ENCODE measurements at regions not wholly inside any gene's neighbourhood (a gene's known extent, or its start where the extent isn't known, plus 50 kb on each side); places are given as distances from the start of the nearest gene placed in this dataset.

DNA sequence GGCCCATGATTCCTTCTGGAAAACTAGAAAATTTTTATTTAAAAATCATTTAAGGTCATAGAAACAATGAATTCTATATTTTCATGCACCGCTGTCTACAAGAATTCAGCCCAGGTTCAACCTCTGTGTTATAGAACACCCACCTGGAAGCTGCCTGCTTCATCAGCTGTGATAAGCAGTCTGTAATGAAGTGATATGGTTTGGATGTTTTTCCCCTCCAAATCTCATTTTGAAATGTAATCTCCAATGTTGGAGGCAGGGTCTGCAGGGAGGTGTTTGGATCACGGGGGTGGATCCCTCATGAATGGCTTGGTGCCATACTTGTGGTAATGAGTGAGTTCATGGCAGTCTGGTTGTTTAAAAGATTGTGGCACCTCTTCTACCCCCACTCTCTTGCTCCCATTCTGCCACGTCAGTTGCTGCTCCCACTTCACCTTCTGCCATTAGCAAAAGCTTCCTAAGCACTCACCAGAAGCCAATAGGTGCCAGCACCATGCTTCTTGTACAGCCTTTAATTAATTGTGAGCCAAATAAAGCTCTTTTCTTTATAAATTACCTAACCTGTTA is 55.6 kb downstream of the MRPL32 start:
- no peak for FAIRE-seq
- DNase-seq (ENCODE audit: low spot score in 2 of 2), result no peak

DNA sequence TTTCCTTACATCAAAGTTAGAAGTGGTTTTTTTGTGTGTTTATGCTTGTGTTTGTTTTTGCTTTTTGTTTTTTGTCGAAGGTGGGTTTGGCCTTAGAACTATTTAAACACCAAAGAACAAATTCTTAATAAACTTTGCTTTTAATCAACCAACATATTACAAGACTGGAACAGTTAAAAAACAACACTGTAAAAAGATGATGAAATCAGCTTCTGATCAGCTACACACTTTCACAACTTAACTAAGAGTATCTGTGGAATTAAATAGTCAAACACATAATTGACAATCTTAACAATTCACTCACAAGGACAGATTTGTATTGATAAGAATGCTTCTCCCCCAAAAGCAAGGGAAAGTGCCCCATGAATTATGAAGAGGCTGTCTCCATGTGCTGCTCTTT is 58.8 kb downstream of the MRPL32 start:
- FAIRE-seq, result no peak

DNA sequence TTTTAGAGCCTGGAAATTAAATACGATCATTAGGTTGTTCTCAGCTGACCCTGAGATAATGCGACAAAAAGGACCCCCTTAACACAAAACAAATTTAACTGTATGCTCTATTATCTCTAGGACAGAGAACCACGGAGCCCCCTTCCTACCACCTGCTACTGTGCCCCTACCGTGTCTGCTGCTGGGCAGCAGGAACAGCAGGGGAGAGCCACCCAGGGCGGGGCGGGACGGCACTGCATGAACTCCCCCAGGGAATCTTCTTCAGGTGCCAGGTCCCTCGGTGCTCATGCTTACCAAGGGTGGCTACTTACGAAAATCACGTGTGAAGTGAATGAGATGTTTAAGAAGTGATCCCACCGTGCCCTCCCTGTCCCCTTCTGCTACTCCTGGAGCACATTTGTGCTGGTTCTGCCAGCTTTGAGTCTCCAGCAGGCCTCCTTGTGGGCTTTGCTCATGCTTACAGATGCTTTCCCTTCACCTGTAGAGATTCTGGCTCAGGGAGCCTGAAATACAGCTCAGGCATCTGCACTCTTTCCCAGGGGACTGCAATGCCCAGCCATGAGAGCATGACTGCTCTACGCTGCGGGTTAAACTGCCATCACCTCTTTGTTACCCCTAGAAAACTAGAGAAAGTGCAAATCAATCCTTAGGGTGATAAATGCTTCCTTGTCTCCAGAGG is 59.9 kb downstream of the MRPL32 start:
- FAIRE-seq (no peak), DNase-seq (ENCODE audit: low spot score in 2 of 2) (no peak)

More for the DNA sequence above, 58.8 kb downstream of the MRPL32 start:
- DNase-seq (ENCODE audit: low spot score in 2 of 2), result no peak

DNA sequence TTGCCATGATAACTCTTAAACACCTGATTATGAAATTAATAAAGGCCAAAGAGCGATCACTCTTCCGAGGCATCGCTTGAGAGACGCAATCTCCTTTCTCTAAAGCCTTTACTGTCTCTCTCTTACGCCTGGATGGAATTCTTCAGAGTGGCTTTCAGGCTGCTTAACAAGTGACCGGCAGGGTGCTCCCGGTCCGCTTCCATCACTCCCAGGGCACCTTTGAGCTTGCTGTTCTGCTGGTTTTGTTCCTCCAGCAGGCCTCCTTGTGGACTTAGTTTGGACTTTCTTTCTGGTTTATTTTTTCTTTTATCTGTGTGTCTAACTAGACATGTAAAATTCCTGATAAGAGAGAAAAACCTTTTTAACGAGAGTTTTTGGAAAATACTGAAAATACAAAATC is 60.9 kb downstream of the MRPL32 start:
- DNase-seq (ENCODE audit: low spot score in 2 of 2) (no peak), FAIRE-seq (no peak)

DNA sequence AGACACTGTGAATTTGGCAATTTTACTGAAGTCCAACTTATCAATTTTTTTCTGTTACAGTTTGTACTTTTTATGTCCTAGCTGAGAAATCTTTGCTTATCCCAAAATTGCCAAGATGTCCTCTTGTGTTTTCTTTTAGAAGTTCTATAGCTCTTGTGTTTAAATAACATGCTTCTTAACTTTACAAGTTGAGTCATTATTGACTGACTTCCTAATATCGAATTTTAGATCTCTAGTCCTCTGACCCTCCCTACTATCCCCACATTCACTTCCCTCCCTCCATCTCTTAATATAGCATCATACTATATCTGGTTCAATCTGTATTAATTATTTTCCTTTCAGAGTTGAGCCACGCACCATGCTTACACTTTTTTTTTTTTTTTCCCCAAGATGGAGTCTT is 61.9 kb downstream of the MRPL32 start:
- FAIRE-seq, result no peak

DNA sequence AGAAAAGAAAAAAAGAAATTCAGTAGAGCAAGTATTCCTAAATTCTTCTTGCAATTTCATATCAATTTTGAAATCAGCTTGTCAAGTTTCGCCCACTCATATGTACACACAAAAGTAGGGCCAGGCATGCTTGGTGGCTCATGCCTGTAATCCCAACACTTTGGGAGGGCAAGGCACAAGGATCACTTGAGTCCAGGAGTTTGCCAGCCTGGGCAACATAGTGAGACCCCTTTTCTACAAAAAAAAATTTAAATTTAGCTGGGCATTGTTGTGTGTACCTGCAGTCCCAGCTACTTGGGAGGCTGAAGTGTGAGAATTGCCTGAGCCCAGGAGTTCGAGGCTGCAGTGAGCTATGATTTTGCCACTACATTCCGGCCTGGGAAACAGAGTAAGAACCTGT is 65.4 kb downstream of the MRPL32 start:
- DNase-seq (ENCODE audit: low spot score in 2 of 2) (no peak), FAIRE-seq (no peak)

More for the DNA sequence above, 61.9 kb downstream of the MRPL32 start:
- DNase-seq (ENCODE audit: low spot score in 2 of 2), result no peak

DNA sequence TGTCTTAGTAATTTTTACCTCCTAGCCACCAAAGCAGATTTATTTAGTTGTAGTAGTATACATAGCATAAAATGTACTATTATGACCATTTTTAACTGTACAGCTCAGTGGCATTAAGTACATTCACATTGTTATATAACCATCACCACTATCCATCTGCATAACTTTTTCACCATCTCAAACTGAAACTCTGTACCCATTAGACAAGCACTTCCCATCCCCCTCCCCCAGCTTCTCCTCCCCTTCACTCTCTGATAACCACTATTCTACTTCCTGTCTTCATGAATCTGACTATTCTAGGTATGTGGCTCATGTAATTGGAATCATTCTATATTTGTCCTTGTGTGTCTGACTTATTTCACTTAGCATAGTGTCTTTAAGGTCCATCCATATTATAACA is 71.9 kb downstream of the MRPL32 start:
- FAIRE-seq, result no peak
- DNase-seq (ENCODE audit: low spot score in 2 of 2), result no peak

DNA sequence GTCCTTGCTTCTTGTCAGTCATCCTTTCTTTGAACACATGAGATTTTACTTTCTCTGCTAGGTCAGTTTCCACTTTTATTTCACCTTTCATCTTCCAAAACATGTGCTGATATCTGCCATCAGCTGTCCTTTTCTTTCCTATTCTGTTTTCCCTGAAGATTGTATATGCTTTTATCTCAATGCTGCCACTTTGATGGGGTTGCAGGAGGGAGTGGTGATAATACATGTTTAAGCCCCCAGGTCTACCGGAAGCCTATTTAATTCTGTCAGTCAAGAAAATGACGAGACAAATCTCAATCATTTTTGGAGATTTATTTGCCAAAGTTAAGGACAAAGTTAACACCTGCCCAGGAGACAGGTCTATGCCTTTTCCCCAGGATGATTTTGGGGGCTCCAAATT is 73.8 kb downstream of the MRPL32 start:
- no peak for FAIRE-seq
- no peak for DNase-seq (ENCODE audit: low spot score in 2 of 2)

DNA sequence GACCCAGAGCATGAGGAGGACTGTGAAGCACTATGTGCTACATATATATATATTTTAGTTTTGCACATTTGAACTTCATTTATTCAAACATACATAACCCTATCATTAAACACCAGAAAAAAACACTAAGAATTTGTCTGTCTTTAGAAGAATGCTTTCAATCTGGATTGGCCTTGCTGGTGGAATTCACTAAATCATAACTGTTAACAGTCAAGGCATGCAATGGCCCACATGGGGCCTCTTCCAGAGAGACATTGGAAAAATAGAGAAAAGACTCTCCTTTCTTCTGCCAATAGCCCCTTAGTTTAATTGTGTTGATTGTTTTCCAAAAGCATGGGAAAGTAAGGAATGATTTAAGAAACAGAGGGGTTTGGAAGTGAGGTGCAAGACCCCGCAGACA is 77.9 kb downstream of the MRPL32 start:
- no peak for DNase-seq (ENCODE audit: low spot score in 2 of 2)
- FAIRE-seq, result no peak

DNA sequence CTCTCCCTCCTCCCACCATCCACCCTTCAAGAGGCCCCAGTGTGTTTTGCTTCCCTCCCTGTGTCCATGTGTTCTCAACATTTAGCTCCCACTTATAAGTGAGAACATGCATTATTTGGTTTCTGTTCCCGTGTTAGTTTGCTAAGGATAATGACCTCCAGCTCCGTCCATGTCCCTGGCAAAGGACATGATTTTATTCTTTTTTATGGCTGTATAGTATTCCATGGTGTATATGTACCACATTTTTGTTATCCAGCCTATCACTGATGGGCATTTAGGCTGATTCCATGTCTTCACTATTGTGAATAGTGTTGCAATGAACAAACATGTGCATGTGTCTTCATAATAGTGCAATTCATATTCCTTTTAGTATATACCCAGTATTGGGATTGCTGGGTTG is 79.7 kb downstream of the MRPL32 start:
- FAIRE-seq, result no peak
- no peak for DNase-seq (ENCODE audit: low spot score in 2 of 2)

DNA sequence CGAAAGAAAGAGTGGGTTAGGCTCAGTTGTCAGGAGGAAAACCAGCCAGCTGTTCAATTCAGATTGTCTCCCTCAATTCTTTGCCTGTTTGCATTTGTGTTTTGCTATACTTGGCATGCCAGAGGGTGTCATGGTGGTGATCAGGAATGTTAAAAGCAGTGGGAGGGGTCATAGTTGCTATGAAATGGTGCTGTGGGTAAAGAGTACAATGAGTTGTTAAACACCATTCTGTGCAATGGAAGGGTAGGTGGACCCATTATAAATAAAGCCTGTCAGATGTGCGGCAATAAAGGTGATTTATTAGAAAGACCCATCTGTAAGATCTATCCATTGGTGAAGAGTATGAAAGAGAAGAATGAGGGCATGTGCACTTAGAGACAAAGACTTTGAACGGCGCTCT is 82.2 kb downstream of the MRPL32 start:
- no peak for FAIRE-seq
- no peak for DNase-seq (ENCODE audit: low spot score in 2 of 2)

DNA sequence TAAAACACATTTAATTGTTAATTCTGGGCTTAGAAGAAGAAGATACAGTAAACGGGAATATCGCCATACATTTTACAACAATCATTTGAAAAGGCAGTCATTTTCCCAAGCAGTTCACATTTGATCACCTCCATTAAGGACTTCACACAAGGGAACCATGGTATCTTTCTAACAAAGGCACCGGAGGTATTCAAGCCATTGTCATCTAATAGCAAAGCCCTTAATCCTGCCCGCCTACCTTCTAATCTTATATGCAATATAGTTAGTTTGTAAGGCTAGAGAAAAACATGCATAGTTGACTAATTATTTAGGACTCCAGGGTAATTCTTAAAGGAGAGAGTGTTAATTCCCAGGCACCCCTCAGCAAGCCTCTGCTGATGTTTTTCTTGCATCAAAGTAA is 83.1 kb downstream of the MRPL32 start:
- DNase-seq (ENCODE audit: low spot score in 2 of 2) (no peak), FAIRE-seq (no peak)

DNA sequence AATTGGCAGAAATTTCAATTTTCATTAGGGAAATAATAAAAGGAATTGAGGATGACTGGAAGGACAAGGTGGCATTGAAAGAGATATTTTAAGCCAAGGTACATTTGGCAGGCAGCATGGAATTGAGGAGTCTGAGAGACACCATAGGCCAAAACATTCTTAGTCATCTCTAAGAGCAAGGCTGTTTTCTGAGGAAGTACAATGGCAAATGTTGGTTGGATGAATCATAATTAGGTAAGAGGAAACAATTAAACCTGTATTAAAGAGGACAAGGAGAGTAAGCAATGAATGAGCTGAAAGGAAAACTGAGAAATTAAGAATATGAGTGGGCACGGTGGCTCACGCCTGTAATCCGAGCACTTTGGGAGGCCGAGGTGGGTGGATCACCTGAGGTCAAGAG is 86.3 kb downstream of the MRPL32 start:
- no peak for FAIRE-seq

DNA sequence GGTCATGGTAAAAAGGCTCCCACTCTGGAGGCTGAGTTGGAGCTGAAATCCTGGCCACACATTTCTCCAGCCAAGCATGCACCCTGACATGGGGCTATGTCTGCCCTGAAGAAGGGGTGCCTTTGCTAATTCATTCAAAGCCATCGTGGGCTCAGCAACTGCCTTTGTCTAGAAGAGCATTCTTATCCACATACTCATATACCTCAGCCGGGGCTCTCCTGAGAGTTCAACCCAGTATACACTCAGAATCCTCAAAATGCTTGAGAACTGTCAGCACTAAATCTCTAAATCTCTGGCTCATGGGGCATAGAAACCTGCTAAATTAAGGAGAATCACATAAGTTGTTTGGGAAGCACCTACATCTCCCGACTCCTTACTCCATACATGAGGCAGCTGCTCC is 89.3 kb downstream of the MRPL32 start:
- DNase-seq (ENCODE audit: low spot score in 2 of 2), result no peak
- no peak for FAIRE-seq

More for the DNA sequence above, 86.3 kb downstream of the MRPL32 start:
- DNase-seq (ENCODE audit: low spot score in 2 of 2), result no peak

DNA sequence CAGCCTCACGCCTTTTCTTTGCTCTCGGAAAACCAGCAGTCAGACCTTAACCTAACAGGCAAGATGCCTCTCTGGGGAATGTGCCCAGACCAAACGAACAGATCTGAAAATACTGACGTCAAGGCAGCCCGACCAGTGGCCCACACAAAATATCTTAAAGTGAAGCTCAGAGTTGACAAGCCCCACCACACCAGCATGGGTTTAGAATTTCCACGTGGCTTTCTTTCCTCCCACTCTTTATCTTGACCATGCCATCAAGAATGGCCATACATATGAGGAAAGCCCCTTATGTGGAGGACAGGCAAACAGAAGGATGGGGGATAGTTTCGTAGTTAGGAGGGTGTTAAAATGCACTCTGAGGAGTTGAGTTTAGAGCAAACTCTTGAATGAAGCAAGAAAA is 89.8 kb downstream of the MRPL32 start:
- DNase-seq (ENCODE audit: low spot score in 2 of 2) (no peak), FAIRE-seq (no peak)

DNA sequence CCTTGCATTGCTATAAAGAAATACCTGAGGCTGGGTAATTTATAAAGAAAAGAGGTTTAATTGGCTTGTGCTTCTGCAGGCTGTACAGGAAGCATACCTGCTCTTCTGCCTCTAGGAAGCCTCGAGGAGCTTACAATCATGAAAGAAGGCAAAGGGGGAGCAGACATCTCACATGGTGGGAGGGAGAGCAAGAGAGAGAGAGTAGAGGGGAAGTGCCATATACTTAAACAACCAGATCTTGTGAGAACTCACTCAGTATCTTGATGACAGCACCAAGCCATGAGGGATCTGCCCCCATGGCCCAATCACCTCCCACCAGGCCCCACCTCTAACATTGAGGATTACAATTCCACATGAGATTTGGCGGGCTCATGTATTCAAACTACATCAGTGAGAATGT is 79.1 kb upstream of the HECW1 start:
- FAIRE-seq (no peak), DNase-seq (ENCODE audit: low spot score in 2 of 2) (no peak)

DNA sequence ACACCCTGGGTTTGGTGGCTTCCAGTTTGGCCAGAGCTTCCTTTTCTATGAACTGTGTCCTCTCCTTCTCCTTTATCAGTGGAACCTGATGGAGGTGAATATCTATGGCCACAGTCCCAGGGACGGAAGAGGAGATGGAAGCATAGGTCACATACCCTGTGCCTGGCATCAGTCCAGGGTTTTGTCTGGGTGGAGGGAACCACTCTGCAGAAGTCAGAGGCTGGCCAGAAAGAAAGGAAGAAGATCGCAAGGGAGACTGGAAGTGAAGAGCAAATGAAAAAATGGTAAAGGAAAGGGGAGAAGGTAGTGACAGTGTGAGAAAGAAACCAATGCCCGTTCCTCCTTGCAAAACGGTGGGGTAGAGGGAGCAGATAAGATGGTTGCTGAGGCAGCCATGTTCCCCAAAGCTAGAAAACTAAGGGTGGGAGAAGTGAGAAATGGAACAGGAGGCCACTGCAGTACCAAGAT is 77.9 kb upstream of the HECW1 start:
- no peak for DNase-seq (ENCODE audit: low spot score in 2 of 2)
- FAIRE-seq, result no peak

DNA sequence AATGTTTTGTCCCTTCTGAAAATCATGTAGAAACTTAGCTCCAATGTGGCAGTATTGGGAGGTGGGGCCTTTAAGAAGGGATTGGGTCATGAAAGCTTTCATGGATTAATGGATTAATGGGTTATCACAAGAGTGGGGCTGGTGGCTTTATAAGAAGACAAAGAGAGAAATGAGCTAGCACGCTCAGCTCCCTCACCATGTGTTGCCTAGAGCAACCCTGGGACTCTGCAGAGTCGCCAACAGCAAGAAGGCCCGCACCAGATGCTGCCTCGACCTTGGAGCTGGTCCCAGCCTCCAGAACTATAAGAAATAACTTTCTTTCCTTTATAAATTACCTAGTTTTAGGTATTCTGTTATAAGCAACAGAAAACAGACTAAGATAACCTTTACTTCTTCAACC is 74.9 kb upstream of the HECW1 start:
- no peak for DNase-seq (ENCODE audit: low spot score in 2 of 2)
- FAIRE-seq, result no peak

DNA sequence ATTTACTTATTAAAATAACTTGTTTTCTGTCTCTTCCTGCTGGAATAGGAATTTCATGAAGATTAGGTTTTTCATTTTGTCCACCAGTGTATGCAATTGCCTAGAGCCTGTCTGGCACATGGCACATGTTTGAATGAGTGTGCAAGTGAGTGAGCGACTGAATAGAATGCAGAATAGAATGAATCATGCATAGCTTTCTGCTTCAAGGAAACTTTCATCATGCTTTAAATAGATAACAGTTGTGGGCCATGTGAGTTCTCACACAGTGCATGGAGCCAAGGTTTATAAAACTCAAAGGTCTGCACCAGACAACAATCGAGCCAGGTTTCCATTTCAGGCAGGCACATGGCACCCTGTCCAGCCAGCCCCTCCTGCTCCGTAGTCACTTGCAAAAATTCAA is 74.2 kb upstream of the HECW1 start:
- no peak for DNase-seq (ENCODE audit: low spot score in 2 of 2)
- no peak for FAIRE-seq

DNA sequence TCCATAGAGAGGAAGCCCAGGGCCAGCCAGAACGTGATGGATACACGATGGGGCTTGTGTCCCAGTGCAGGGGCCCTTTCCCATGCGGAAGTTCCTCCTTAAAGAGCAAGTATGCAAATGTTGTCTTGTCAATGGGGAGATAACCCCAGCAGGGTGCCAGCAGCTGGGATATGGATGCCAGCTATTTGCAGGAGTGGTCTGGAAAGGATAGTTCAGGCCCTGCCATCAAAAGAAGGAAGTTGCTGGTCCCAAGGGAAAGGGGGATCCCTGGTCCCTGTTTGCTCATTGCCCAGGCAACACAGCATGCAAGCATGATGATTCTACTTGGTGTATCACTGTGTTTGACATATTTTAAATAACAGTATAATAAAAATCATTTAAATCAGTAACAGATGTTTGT is 73.1 kb upstream of the HECW1 start:
- DNase-seq (ENCODE audit: low spot score in 2 of 2) (no peak), FAIRE-seq (no peak)

DNA sequence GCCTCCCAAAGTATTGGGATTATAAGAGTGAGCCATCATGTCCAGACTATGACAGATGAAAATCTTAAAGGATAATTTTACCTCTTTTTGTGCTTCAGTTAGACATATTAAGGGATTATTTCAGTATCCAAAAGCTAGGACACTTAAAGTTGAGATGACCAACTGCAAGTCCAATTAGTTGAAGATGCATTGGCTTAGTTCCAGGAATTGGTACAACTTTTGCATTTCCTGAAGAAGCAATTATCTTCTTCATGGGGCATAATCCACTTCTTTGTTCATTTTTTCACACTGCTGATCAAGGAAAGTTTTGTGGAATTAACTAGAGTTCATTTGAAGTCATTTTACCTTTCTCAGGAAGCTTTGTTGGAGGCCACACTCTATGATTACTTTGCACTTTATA is 72.0 kb upstream of the HECW1 start:
- no peak for FAIRE-seq
- DNase-seq (ENCODE audit: low spot score in 2 of 2), result no peak

DNA sequence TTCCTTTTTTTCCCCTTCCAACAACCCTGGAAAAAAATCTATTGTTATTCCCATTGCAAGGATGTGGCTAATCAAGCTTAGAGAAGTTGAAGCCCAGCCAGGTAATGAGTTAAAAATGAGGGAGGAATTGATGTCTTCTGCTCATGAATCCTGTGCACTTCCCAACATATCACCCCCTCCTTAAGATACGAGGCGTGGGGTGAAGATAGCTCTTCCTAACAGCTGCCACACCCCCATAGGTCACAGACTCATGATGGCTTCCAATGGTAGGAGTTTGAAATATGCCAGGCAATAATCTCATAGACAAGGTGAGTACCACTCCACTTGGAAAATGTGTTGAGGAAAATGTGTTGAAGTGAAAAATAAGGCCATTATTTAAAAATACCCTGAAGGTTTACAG is 71.3 kb upstream of the HECW1 start:
- no peak for FAIRE-seq
- no peak for DNase-seq (ENCODE audit: low spot score in 2 of 2)

DNA sequence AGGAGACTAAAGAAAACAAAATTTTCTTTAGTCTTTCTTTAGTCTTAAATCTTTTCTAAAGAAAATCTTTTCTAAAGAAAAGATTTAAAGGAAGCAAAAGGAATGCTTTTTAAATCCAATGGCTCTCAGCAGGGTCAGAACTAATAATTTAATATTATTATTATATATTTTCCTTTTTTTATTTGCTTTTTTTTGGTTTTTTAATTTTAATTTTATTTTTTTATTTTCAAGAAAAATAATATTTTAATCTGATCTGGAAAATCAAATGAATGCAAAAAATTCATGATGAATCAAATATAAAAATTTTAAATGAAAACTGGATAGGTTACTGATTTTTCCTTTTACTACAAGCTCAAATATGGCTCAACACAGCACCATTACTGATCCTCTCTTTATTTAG is 70.7 kb upstream of the HECW1 start:
- peak; percentile 96 for FAIRE-seq
- no peak for DNase-seq (ENCODE audit: low spot score in 2 of 2)

All from frontal cortex (tissue), 3 donors.